ENCODE measurements at regions not wholly inside any gene's neighbourhood (a gene's known extent, or its start where the extent isn't known, plus 50 kb on each side); places are given as distances from the start of the nearest gene placed in this dataset.
"Not testable (repeated sequence)": the region's sequence is repeated elsewhere in the genome, so short reads cannot be mapped to it uniquely, and the experiment has no call there.

GRCh38 chr10:35979116-35979515, 337.0 kb upstream of the FZD8 start:
- Mint-ChIP-seq H3K4me3 (no peak overlapping the region), H3K27me3 (ENCODE audit: low read depth) (no peaks in the 10 kb centered on the region), H3K9me3 (peaks cover 0 to 3% of the 10 kb centered on the region in 2 donors), H3K4me1 (ENCODE audit: low read depth) (no peaks in the 10 kb centered on the region), H3K36me3 (ENCODE audit: insufficient read depth in 2 of 2) (peaks cover 0 to 2% of the 10 kb centered on the region in 2 donors), H3K27ac (no peak overlapping the region)
- ATAC-seq (replicated peaks in 1 of 2) (no peak), DNase-seq (no peak)

- not testable (repeated sequence) for H3K4me3 Mint-ChIP-seq; H3K27me3 Mint-ChIP-seq (ENCODE audit: low read depth); H3K27ac Mint-ChIP-seq; H3K9me3 Mint-ChIP-seq; H3K4me1 Mint-ChIP-seq (ENCODE audit: low read depth); DNase-seq; ATAC-seq (replicated peaks in 1 of 2); H3K36me3 Mint-ChIP-seq (ENCODE audit: insufficient read depth in 2 of 2)
These were observed 332.0 kb upstream of the FZD8 start for GRCh38 chr10:35973912-35974591.

DNA sequence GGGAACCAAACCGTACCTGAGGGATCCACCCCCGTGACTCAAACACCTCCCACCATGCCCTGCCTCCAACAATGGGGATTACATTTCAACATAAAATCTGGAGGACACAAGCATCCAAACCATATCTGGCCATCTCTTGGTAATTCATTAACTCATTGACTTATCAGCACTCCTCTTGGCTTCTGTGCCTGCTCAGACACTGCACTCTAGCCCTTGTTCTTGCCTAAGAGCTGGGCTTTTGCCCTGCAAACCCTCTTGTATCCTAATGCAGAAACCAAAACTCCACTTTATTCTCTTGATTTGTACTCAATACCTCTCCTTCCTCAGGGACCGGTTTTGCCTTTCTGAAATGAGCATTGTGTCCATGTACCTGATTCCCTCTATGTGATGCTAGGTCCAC, 330.2 kb upstream of the FZD8 start:
- H3K36me3 Mint-ChIP-seq (ENCODE audit: insufficient read depth in 2 of 2), result no peaks in the 10 kb centered on the region
- ATAC-seq (replicated peaks in 1 of 2) (no peak), DNase-seq (no peak)
- no peak overlapping the region for H3K27ac Mint-ChIP-seq
- no peaks in the 10 kb centered on the region for H3K4me1 Mint-ChIP-seq (ENCODE audit: low read depth)
- H3K9me3 Mint-ChIP-seq, result peaks cover 4 to 5% of the 10 kb centered on the region in 2 donors
- H3K27me3 Mint-ChIP-seq (ENCODE audit: low read depth), result no peaks in the 10 kb centered on the region
- no peak overlapping the region for H3K4me3 Mint-ChIP-seq

DNA sequence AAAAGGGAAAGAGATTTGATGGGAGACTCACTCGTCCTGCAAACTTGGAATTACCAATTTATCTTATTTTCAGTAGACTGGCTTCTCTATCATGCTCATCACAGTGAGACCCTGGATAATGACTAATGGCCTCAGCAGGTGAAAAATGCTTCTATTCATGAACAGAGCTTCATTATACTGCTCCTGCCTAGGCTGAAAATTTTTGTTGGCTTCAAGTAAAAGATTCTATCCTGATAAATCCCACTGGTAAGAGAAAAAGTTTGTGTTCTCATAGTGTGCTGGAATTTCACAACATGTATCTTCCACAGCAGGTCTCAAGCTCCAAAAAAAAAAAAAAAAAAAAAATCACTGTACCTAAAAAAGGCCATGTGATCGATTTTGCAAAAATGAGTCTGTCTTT, 329.3 kb upstream of the FZD8 start:
- H3K9me3 Mint-ChIP-seq, result peaks cover 5 to 10% of the 10 kb centered on the region in 2 donors
- peaks cover 0 to 2% of the 10 kb centered on the region in 2 donors for H3K36me3 Mint-ChIP-seq (ENCODE audit: insufficient read depth in 2 of 2)

DNA sequence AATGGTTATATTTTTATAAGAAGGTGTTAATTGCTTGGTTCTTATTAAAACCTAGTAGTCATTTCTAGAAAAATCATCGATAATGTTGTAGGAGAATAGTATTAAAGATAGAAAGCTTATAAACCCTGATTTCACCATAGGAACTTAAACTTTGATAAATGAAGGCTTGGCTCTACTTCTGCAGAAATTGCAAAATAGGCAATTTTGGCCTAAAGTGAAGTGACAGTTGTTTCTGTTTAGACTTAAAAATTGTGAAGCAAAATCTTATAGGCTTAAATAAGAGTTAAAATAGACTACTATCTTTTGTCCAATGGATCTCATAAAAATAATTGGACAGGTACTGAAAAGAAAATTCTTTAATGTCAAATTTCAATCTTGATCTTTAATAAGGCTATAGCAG, 321.6 kb upstream of the FZD8 start:
- H3K36me3 Mint-ChIP-seq (ENCODE audit: insufficient read depth in 2 of 2), result peaks cover 0 to 2% of the 10 kb centered on the region in 2 donors
- no peaks in the 10 kb centered on the region for H3K4me1 Mint-ChIP-seq (ENCODE audit: low read depth)
- ATAC-seq (replicated peaks in 1 of 2), result no peak
- no peak overlapping the region for H3K27ac Mint-ChIP-seq
- DNase-seq, result no peak
- peaks cover 6 to 9% of the 10 kb centered on the region in 2 donors for H3K9me3 Mint-ChIP-seq
- H3K27me3 Mint-ChIP-seq (ENCODE audit: low read depth), result no peaks in the 10 kb centered on the region
- no peak overlapping the region for H3K4me3 Mint-ChIP-seq

More for the DNA sequence above, 329.3 kb upstream of the FZD8 start:
- DNase-seq (no peak), ATAC-seq (replicated peaks in 1 of 2) (no peak)
- H3K4me3 Mint-ChIP-seq, result no peak overlapping the region
- H3K27me3 Mint-ChIP-seq (ENCODE audit: low read depth), result no peaks in the 10 kb centered on the region
- no peak overlapping the region for H3K27ac Mint-ChIP-seq
- H3K4me1 Mint-ChIP-seq (ENCODE audit: low read depth), result no peaks in the 10 kb centered on the region

DNA sequence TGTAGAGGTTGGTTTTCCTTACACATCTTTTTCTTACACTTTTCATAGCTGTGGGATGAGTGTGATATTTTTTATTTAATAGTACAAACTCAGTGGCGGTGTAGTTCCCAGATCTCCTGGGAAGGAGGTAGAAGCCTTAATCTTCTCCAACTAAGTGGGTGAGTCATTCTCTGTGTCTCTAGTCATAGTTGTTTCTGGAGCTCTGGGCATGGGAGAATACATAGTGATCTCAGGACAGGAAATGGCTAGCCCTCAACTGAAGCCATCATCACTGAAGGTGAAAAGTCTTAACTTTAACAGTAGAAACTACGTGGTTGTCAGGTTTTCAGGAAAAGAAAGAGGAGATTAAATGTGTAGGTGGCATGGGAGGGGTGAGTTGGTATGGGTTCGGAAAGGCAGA, 319.4 kb upstream of the FZD8 start:
- Mint-ChIP-seq H3K9me3 (peaks cover 2 to 8% of the 10 kb centered on the region in 2 donors), H3K27me3 (ENCODE audit: low read depth) (no peaks in the 10 kb centered on the region), H3K4me1 (ENCODE audit: low read depth) (no peaks in the 10 kb centered on the region), H3K36me3 (ENCODE audit: insufficient read depth in 2 of 2) (no peaks in the 10 kb centered on the region), H3K4me3 (no peak overlapping the region), H3K27ac (no peak overlapping the region)
- no peak for DNase-seq
- no peak for ATAC-seq (replicated peaks in 1 of 2)

DNA sequence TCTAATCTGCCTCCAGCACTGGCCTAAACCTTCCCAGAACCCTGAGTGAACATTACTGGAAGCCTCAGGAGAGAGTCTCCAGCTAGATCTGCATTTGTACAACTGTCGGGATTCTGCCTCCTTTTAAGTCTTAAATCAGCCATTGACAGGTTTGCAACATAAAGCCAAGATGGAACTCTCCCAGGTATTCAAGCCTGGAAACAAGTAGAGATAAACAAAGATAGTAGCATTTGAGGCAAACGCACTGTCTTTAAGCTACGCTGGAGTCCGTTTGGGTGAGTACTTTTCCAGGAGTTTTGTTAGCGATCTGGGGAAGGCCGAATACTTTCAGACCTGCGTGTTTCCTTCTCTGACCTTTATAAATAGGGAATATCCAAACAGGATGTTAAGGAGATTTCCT, 317.2 kb upstream of the FZD8 start:
- Mint-ChIP-seq H3K27ac (no peak overlapping the region), H3K4me3 (no peak overlapping the region), H3K36me3 (ENCODE audit: insufficient read depth in 2 of 2) (no peaks in the 10 kb centered on the region), H3K9me3 (peaks cover 0 to 4% of the 10 kb centered on the region in 2 donors), H3K27me3 (ENCODE audit: low read depth) (no peaks in the 10 kb centered on the region), H3K4me1 (ENCODE audit: low read depth) (no peaks in the 10 kb centered on the region)
- ATAC-seq (replicated peaks in 1 of 2) (no peak), DNase-seq (no peak)

GRCh38 chr10:35958609-35959008, 316.5 kb upstream of the FZD8 start:
- not testable (repeated sequence) for H3K4me3 Mint-ChIP-seq; ATAC-seq (replicated peaks in 1 of 2); H3K4me1 Mint-ChIP-seq (ENCODE audit: low read depth); H3K9me3 Mint-ChIP-seq; H3K36me3 Mint-ChIP-seq (ENCODE audit: insufficient read depth in 2 of 2); DNase-seq; H3K27ac Mint-ChIP-seq; H3K27me3 Mint-ChIP-seq (ENCODE audit: low read depth)

DNA sequence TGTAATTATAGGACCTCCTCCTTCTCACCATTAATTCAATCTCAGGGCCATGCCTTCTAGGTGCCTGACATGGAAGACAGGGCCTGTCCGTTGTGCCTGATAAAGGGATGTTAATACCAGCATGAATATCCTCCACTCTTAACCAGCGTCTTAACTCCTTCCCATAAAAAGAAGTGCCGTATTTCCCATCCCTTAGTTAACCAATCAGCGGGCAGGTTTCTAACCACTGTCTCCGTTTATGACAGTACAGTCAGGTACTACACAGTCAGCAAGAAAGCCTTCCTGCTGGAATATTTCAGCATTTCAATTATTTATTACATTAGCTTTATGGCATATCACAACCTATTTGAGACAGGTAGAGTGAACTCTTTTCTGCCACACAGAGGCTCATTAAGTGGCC, 308.6 kb upstream of the FZD8 start:
- no peak for ATAC-seq (replicated peaks in 1 of 2)
- Mint-ChIP-seq H3K36me3 (ENCODE audit: insufficient read depth in 2 of 2) (no peaks in the 10 kb centered on the region), H3K9me3 (peaks cover 2 to 4% of the 10 kb centered on the region in 2 donors), H3K4me3 (no peak overlapping the region), H3K27ac (no peak overlapping the region), H3K4me1 (ENCODE audit: low read depth) (no peaks in the 10 kb centered on the region), H3K27me3 (ENCODE audit: low read depth) (no peaks in the 10 kb centered on the region)
- no peak for DNase-seq

- Mint-ChIP-seq H3K4me1 (ENCODE audit: low read depth) (no peaks in the 10 kb centered on the region), H3K36me3 (ENCODE audit: insufficient read depth in 2 of 2) (no peaks in the 10 kb centered on the region), H3K4me3 (no peak overlapping the region), H3K27me3 (ENCODE audit: low read depth) (no peaks in the 10 kb centered on the region), H3K9me3 (peaks cover 2 to 4% of the 10 kb centered on the region in 2 donors), H3K27ac (no peak overlapping the region)
- DNase-seq (no peak), ATAC-seq (replicated peaks in 1 of 2) (no peak)
These were observed 308.1 kb upstream of the FZD8 start for GRCh38 chr10:35950226-35950625.

GRCh38 chr10:35949811-35950211, 307.7 kb upstream of the FZD8 start:
- Mint-ChIP-seq H3K27me3 (ENCODE audit: low read depth) (no peaks in the 10 kb centered on the region), H3K9me3 (peaks cover 2 to 4% of the 10 kb centered on the region in 2 donors), H3K27ac (no peak overlapping the region), H3K4me3 (no peak overlapping the region), H3K36me3 (ENCODE audit: insufficient read depth in 2 of 2) (no peaks in the 10 kb centered on the region), H3K4me1 (ENCODE audit: low read depth) (no peaks in the 10 kb centered on the region)
- DNase-seq, result no peak
- ATAC-seq (replicated peaks in 1 of 2), result no peak

- ATAC-seq (replicated peaks in 1 of 2) (no peak), DNase-seq (no peak)
- no peaks in the 10 kb centered on the region for H3K27me3 Mint-ChIP-seq (ENCODE audit: low read depth)
- peaks cover 2 to 4% of the 10 kb centered on the region in 2 donors for H3K9me3 Mint-ChIP-seq
- no peak overlapping the region for H3K27ac Mint-ChIP-seq
- H3K36me3 Mint-ChIP-seq (ENCODE audit: insufficient read depth in 2 of 2), result peaks cover 0 to 1% of the 10 kb centered on the region in 2 donors
- no peaks in the 10 kb centered on the region for H3K4me1 Mint-ChIP-seq (ENCODE audit: low read depth)
- no peak overlapping the region for H3K4me3 Mint-ChIP-seq
These were observed 304.5 kb upstream of the FZD8 start for GRCh38 chr10:35946556-35946955.

GRCh38 chr10:35942057-35942456, 300.0 kb upstream of the FZD8 start:
- Mint-ChIP-seq H3K9me3 (peaks cover 0 to 9% of the 10 kb centered on the region in 2 donors), H3K27ac (no peak overlapping the region), H3K36me3 (ENCODE audit: insufficient read depth in 2 of 2) (peaks cover 0 to 1% of the 10 kb centered on the region in 2 donors), H3K4me3 (no peak overlapping the region), H3K27me3 (ENCODE audit: low read depth) (no peaks in the 10 kb centered on the region), H3K4me1 (ENCODE audit: low read depth) (no peaks in the 10 kb centered on the region)
- DNase-seq (no peak), ATAC-seq (replicated peaks in 1 of 2) (no peak)
